ENCODE measurements at regions not wholly inside any gene's neighbourhood (a gene's known extent, or its start where the extent isn't known, plus 50 kb on each side); places are given as distances from the start of the nearest gene placed in this dataset.
"Not testable (repeated sequence)": the region's sequence is repeated elsewhere in the genome, so short reads cannot be mapped to it uniquely, and the experiment has no call there.

DNA sequence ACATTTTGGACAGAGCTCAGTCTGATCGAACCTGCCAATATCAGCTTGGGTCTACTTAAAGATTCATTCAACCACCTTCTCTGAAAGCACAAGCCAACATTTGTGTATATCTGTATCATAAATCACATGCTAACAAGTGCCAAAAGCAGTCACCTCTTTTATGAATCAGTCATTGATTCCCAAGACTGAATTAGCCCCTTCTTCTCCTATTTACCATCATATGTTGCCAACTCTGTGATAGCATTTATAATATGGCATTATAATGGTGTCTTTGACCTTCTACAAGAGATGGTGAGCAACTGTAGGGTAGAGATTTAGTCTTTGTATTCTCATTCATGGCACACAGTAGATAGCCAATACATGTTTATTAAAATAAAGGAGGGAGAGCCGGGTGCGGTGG lies 61.4 kb downstream of the DDX53 start:
- DNase-seq = no peak

DNA sequence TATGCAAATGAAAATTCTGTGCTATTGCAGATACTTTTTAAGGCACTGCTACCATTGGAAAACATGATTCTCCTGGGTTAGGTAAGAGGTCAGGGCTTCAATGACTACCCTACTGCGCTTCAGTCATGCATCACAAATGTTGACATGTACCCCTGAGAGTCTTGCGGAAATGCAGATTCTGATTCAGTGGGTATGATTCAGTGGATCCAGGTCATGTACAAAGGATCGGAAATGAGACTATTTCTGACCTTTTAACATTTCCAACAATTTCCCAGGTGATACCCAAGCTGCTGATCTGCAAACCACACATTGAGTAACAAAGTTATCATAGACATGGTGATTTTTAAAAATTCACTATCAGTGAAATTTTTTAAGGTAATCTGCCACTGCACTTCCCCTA lies 62.6 kb downstream of the DDX53 start:
- no peak for DNase-seq

DNA sequence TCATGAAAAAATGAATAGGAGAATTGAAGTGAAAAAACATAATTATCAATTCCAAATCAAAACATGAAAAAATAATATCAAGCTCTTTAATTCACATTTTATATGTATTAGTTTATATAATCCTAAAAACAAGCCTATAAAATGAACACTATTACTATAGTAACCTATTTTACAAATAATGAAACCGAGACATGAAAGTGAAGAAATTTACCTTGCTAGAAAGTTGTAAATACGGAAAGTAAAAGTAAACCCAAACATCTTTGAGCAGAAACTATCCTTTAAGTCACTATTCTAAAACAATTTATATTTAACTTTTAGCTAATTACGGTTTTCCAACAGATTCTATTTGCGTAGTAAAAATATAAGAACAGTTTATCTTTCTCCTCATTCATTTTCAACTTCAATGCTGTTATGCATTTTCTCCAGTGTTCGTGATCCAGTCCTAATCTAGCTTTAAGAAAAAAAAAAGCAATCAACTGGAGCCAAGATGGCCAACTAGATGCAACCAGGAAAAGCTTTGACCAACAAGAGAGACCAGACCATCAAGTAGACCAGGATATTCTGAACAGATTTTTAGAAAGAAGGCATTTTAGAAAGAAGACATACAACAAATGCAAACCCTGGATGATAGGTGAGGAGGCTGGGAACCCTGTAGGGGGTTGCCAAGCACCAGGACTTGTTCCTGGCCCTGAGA lies 67.0 kb downstream of the DDX53 start:
- DNase-seq = no peak

DNA sequence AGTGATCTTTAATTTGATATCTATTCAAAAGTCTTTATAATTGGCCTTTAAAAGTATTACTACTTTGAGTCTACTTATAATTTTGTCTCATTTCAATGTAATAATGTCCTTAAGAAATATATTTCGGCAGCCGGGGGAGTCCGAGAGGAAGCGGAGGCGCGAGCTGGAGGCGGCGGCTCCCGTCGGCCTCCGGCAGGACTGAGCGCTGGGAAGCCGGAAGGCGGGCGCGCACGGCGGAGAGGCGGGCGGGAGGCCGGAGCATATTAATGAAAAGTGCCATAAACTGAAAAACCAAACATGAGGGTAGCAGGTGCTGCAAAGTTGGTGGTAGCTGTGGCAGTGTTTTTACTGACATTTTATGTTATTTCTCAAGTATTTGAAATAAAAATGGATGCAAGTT lies 75.7 kb downstream of the DDX53 start:
- DNase-seq = not testable (repeated sequence)

DNA sequence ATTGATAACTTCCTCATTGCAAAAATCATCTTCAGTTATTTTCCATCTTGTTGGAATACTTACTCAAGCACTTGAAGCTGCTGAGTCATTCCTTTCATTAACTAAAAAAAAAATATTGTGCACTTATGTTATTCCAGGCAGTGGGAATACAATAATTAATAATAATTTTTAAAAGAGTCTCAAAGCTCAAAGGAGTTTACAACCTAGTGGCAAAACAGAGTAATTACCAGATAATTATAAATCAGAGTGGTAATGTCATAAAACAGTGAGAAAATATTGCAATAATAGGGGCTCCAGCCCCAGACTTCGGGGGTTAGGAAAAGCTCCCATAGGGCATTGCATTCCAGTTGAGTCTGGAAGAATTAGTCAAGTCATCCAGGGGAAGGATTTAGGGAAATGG lies 79.6 kb downstream of the DDX53 start:
- no peak for DNase-seq

DNA sequence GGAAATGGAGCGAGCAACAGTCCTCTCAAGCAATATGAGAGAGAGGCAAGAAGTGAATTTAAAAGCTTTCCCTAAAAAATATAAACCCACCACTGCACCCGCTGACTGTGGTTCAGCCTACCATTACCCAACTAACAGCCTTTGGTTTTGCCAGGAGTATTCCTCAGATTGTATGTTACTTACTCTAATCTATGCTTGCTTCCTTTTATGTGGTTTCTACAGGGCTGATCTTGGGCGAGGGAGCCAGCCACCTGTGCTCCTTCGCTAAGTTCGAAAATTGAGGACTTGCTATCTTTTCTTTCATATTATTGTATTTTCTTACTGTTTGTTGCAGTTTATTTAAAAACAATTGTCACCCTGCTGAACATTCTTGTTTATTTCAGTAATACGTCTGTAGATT lies 101.1 kb downstream of the DDX53 start:
- DNase-seq = no peak

DNA sequence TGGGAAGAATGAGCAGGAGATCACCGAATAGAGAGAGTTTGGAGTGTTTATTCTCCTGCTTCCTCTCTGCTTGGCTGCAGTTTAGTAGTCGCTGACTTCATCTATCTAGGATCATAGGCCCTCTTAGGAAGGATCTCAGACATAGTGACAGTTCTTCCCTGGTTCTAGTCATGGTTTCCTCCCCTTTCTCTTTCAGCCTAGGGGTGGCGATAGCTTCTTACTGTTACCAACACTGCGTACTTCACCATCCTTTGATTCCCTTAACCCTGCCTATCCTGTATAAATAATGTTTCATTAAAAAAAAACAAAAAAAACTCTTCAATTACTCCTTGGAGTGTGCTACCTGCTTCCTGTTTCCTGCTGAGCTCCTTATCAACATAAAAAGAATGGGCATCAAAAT lies 103.8 kb downstream of the DDX53 start:
- no peak for DNase-seq

DNA sequence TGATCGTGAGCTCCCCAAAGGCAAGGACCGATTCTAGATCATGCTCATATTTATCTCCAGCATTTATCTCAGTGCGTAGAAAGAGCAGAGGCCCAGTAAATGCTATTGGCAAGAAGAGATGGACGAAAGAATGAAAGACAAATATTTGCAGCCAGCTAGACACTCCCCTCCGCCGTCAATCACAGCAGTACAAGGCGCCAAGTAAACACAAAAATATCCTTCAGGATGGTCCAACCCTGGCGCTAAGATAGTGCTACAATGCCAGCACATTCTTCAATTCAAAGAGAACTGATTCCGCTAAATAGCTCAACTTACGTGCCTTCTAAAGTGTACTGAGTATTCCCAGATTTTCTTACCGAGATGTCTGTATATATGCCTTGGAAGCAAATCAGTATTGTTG lies 114.5 kb downstream of the DDX53 start:
- no peak for DNase-seq

DNA sequence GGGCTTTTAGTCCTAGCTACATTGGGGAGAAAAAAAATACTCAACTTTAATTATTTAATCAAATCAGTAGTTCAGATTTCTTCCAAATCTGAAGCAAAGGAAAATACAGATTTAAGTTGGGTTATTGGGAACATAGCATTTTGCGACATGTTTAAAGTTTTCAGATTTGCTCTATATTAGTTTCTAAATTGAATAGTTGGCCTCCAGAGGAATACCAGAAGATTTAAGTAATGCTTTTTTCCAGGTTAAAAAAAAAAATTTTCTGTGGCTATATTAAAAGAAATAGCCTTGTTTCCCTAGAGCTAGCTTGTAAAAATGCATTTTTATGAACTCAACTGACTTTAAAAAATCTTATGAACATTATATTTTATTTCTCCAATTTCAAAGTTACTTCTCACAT lies 115.9 kb downstream of the DDX53 start:
- no peak for DNase-seq

DNA sequence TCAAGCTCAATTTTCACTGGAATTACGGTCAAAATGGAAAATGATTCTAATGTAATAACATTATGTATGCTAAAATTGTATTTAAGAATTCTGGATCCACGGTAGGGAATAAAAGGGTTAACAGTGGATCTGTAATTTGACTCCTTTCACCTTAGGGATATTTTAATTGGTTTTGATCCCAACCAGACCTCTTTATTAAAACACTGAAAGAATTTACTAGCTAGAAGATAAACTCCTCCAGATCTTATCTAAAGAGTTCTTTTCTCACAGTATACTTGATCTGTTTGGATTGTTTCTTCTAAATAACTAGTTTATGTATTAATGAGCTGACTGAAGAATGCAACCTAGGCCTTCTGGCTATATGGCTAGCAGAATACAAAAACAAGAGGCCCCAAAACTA lies 118.4 kb downstream of the DDX53 start:
- DNase-seq = no peak

DNA sequence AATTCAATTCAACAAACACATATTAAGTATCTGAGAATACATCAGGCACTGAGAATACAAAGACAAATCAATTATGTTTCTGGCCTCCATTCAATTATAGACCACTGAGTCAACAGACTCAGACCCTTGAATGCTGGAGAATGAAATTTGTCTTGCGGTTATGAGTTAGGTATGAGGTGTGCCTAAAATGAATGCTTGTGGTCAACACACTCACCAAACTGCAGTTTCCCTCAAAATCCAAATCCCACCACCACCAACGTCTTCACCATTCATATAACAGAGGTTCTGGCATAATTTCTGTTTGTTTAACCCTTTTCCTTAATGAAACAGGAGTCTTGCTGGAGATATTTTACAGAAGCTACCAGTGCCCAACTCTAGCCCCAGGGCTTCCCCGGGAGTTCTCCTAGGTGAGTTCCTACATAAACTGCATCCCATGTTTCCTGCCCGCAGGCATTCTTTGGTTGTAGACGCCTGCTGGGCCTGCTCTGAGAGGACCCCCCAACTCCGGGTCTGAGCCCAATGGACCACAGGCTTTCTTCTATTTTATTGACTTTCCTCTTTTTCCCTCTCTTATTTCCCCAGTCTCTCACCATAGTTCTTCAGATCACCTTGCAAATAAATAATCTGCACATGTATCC lies 119.2 kb downstream of the DDX53 start:
- peak; percentile 76 for DNase-seq

DNA sequence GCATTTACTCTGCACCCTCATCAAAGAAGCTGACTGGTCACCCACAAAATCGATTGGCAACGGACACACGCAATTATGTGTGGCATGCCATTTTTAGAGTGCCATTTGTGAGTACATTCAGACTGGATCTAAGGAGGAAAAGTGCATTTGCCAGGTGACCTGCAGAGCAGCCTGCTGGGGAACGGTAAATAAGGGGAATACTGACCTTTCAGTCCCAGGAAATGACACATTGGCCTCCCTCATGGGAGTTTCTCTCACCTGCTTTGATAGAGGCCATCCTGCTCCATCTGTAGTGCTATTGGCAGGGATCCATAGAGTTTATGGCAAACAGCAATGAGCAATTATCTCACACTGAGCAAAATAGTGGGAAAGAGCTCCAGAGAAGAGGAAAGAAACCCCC lies 127.8 kb downstream of the DDX53 start:
- peak; percentile 57 for DNase-seq

DNA sequence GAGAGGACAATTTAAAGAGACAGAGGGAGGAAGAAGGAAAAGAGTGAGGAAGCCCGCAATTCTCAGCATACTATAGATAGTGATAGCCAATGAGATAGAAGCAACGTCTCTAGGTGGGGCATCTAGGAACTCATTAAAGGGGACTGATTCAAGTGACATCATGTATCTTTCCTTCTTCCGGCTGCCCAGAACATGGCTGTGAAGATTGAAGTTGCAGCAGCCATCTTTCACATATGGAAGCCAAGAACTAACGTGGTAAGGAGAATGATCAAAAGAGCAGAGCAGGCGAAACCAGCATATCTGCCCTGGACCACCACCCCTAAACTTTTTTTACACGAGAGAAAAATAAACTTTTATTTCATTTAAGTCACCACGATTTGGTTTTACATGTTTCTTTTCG lies 133.8 kb downstream of the DDX53 start:
- no peak for DNase-seq

DNA sequence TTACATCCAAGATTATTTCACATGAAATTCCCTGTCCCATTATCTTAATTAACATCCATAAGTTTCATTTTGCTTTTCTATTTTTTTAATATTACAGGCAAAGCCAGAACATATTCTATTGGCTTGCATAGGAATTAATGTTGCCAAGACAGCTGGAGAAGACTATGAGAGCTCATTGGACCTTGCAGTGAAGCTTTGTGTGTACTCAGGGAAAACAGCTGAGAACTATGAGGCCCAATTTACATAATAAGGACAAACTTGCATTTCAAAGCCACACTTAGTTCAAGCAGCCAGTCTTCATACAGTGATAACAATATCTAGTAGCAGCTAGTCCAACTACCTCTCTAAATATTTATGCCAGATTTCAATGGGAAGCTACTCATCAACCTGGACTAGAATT lies 134.4 kb downstream of the DDX53 start:
- no peak for DNase-seq

DNA sequence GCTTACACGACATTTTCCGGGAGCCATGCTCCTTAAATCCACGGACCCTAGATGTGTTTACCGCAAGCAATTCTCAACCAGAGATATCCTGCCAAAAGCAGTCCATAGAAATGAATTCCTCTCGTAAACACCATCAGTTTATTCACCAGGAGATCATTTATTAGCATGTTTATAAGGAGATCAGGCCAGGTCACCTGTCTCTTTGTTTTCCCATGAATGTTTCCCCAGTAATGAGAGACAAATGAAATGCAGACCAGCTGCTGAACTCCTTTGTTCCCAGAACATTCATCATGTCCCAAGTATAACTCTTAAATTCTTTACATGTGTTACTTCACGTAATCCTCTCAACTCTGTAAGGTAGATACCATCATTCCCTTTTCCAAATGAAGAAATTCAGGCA lies 137.1 kb downstream of the DDX53 start:
- no peak for DNase-seq

DNA sequence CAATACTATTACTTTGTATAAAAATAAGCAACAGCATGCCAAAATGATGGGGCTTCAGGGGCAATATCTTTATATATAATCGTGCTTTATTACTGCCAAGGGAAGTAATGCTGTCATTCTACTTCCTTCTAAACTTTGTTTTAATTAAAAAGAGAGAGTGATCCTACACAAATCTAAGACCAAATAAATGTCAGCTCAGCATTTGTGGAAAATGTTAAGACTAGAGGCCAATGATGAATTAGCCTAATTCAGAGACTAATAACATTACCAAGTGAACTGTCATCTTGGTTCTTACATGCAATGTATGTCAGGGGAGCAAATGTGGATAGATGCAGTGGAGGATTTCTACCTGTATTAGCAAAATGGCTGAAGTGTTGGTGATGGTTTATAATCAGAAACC lies 166.4 kb upstream of the PTCHD1 start:
- DNase-seq = no peak

DNA sequence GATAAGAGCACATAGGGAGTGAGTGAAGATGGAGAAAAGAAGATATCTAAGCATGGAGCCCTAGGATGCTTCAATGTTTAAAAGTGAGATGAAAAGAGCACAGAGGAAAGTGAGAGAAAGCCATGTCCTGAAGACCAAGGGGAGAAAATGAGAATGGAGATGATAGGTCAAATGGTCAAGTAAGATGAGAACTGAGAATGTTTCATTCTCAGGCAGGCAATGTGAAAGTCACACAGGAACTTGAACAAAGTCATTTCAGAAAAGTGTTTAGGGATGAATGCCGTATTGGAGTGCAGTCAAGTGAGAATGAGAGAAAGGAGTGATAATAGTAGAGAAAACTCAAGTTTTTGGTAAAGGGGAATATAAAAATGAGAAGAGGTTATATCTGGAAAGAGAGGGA lies 148.7 kb upstream of the PTCHD1 start:
- no peak for DNase-seq

DNA sequence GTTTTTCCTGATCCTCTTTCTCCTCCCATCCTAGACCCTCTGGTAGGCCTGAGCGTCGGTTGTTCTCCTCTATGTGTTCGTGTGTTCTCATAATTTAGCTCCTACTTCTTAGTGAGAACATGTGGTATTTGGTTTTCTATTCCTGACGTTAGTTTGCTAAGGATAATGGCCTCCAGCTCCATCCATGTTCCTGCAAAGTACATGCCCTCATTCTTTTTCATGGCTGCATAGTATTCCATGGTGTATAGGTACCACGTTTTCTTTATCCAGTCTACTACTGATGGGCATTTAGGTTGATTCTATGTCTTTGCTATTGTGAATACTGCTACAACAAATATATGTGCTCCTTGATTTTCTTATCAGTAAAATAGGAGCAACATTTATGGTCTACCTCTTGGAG lies 146.8 kb upstream of the PTCHD1 start:
- DNase-seq = no peak

DNA sequence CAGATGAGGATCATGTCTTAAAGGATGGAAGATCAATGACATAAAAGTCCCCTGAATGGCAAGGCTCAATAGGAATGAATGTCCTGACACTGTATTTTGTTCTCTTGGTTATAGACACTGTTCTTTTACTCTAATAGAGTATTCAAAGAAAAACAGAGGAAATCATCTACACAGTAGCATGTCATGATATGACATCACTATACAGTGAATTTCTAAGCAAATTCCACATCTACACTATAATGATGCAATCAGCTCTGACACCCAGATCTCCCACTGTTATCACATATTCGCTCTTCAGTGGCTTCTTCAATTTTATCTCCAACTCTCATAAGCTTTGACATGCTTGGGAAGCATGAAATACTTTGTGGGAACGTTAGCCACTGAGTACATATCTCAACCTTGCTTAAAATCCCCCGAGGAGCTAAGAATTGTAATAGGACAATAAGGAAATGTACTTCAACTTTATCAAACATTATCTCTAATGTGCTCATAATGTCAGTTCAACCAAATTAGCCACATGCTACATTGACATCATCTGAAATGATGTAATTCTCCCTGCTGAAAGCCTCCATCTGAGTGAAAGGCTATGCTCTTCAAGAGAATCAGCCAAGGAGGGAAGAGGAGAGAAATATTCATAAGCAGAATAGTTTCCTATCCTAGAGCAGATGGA lies 139.6 kb upstream of the PTCHD1 start:
- DNase-seq = no peak

DNA sequence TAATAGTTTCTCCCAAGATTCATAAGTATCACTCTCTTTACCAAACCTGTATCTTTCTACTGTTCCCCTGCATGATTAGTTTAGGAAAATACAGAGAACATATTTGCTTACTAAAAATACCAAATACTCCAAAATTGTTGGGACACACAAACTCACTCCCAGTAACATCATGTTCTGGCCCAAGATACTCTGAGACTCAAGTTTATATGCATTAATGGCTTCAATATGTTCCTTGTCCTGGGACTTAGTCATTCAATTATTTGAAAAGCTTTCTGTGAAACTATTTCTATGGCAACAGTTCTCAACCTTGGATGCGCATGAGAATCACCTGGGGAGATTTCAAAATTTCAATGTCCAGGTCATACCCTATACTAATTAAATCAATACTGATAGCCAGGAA lies 138.9 kb upstream of the PTCHD1 start:
- no peak for DNase-seq

DNA sequence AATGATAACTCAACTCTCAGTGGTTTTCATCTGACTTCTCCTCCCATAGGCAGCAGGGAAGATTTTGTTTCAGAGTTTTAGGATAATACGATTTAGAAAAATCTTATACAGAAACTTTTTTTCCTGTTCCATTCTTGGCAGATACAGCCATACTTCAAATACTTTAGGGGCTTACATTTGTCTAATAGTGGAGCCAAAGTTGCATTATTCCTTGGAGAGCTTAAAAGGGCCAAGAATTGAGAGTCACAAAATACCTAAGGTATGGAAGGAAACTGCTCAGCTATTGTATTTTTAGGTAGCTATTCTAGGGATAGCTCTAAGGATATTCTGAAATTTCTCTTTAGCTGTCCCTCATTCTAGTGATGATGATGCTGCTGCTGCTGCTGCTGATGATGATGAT lies 132.9 kb upstream of the PTCHD1 start:
- DNase-seq = no peak

DNA sequence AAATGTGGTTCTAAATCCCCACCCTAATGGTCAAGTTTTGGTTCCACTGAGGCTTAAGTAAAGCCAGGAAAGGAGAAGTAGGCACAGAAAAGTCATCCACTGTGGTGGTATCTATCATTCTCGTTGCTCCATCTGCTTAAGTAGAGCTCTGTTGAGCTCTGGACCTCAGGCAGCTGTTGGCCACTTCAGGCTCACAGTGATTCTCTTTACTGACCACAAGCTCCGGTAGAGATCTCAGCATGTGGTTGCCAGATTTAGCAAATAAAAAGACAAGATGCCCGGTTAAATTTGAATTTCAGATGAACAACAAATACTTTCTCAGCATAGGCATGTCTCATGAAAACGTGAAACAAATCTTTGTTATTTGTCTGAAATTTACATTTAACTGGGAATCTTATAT lies 132.3 kb upstream of the PTCHD1 start:
- no peak for DNase-seq

DNA sequence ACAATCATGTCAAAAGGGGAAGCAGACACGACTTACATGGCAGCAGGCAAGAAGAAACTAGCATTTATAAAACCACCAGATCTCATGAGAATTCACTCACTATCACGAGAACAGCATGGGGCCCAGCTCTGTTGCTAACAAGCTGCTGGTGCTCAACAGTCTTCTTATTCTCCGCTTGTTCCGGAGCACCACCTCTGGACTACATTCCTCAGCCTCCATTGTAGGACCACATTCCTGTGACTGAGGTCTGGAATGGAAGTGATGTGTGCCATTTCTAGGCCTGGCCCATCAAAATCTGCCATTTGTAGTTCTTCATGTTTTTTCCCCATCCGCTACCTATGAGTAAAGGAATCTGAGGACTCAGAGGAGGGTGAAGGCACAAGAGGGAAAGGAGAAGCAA lies 111.5 kb upstream of the PTCHD1 start:
- no peak for DNase-seq

DNA sequence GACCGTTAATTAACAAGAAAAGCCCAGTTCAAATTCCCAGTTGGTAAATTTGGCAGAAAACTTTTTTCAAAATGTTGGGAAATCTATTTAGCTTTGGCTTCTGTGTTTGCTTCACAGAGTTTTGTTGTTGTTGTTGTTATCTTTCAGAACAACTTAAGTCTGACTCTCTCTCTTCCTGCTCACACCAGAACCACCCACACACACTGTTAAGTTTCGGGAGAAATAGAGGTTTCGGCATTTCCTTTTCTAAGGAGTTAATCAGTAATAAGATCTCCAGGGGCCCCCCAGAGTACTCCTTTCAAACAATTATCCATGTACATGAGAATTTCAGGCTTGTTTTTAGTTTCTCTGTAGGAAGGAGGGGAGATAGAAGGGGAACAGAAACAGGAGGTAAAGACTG lies 106.2 kb upstream of the PTCHD1 start:
- no peak for DNase-seq

DNA sequence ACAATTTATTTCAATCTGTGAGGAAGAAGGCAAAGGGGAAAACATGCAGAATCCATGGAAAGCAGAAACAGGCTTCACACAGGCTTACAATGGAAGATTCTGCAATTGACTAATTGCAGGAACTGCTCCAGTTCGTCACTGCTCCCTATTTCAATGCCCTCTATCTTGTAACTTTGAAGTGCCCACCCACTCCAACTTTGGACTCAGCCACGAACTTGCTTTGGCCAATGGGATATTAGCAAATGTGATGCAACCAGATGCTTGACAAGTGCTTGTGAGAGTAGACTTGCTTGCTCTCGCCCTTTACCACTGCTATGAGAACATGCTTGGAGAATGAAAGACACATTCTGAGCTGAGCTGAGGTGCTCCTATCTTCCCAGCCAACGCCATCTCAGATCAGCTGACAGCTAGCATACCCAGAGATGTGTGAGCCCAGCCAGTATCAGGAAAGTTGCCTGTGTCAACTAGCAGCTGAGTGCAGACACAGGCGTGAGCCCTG lies 105.7 kb upstream of the PTCHD1 start:
- no peak for DNase-seq

All from NCI-H748 treated with DMSO at 0.1 percent for 48 hours (cell line).